Fibroblast of lung (primary cell): ENCODE measurements at regions not wholly inside any gene's neighbourhood (a gene's known extent, or its start where the extent isn't known, plus 50 kb on each side); places are given as distances from the start of the nearest gene placed in this dataset.
A peak's percentile ranks its signal among the peaks of the same experiment; 100 is the strongest.

Experiments
- DNase-seq, 2 donors: peaks; one replicate each; pipeline versions ENCODE4 v3.0.0 to v3.0.0-alpha.2; 2010; ENCODE audit warnings: low read depth in 2 of 2
- H2AFZ ChIP-seq: 2 replicates; pipeline ENCODE4 v1.5.1; 2012; ENCODE audit warnings: low read length, control low read depth, inconsistent platforms
- H3K27ac ChIP-seq: 2 replicates; pipeline ENCODE4 v1.5.1; 2011; ENCODE audit warnings: low read length, control low read depth; ENCODE audit not compliant: insufficient read depth
- H3K27me3 ChIP-seq: 2 replicates; pipeline ENCODE4 v1.5.1; 2011; ENCODE audit warnings: mild to moderate bottlenecking, low read length; ENCODE audit not compliant: control insufficient read depth, insufficient read depth
- H3K36me3 ChIP-seq: 2 replicates; pipeline ENCODE4 v1.5.1; 2011; ENCODE audit warnings: low read length; ENCODE audit not compliant: control insufficient read depth, insufficient read depth
- H3K4me1 ChIP-seq: 2 replicates; pipeline ENCODE4 v1.5.1; 2011; ENCODE audit warnings: low read length; ENCODE audit not compliant: control insufficient read depth, insufficient read depth; ENCODE audit errors: extremely low read depth
- H3K4me2 ChIP-seq: 2 replicates; pipeline ENCODE4 v1.5.1; 2011; ENCODE audit warnings: low read length, control low read depth; ENCODE audit not compliant: insufficient read depth; ENCODE audit errors: extremely low read depth
- H3K4me3 ChIP-seq, 4 experiments: fragments of 200-600 bp in 1 of 4; sonication (generic) in 1 of 4; replicated peaks in 1 of 4; 2 replicates each; pipeline ENCODE4 v1.5.1; 2011 to 2016; ENCODE audit warnings: low read length in 4 of 4, low read depth in 3 of 4, mild to moderate bottlenecking in 3 of 4, control low read depth in 2 of 4, inconsistent platforms in 1 of 4, mixed read lengths in 1 of 4; ENCODE audit not compliant: insufficient read depth in 1 of 4; ENCODE audit errors: control extremely low read depth in 1 of 4
- H3K79me2 ChIP-seq: 2 replicates; pipeline ENCODE4 v1.5.1; 2012; ENCODE audit warnings: mild to moderate bottlenecking, low read length, inconsistent platforms; ENCODE audit not compliant: control insufficient read depth, insufficient read depth
- H3K9ac ChIP-seq: 2 replicates; pipeline ENCODE4 v1.5.1; 2011; ENCODE audit warnings: mild to moderate bottlenecking, low read length, control low read depth; ENCODE audit not compliant: insufficient read depth
- H3K9me3 ChIP-seq: 2 replicates; pipeline ENCODE4 v1.5.1; 2012; ENCODE audit warnings: low read depth, low read length; ENCODE audit not compliant: control insufficient read depth, insufficient read depth
- H4K20me1 ChIP-seq: 2 replicates; pipeline ENCODE4 v1.5.1; 2011; ENCODE audit warnings: low read length; ENCODE audit not compliant: control insufficient read depth, insufficient read depth; ENCODE audit errors: extremely low read depth
- EZH2 ChIP-seq: IDR thresholded peaks from 2 replicates; pipeline ENCODE4 v1.5.1; 2012; ENCODE audit warnings: low read length, control low read depth, mild to moderate bottlenecking; ENCODE audit errors: missing control alignments
- TF ChIP-seq, protein P1 (sequence below), 2 donors: IDR thresholded peaks in 1 of 2; conservative IDR thresholded peaks in 1 of 2; 1 replicate in 1 of 2; 2 replicates in 1 of 2; pipeline ENCODE4 v1.5.1; 2011 to 2012; ENCODE audit warnings: low read length in 2 of 2, control low read depth in 1 of 2, inconsistent platforms in 1 of 2, low read depth in 1 of 2, mild to moderate bottlenecking in 1 of 2

- TF ChIP-seq EZH2: no peak
- TF ChIP-seq, protein P1, sequence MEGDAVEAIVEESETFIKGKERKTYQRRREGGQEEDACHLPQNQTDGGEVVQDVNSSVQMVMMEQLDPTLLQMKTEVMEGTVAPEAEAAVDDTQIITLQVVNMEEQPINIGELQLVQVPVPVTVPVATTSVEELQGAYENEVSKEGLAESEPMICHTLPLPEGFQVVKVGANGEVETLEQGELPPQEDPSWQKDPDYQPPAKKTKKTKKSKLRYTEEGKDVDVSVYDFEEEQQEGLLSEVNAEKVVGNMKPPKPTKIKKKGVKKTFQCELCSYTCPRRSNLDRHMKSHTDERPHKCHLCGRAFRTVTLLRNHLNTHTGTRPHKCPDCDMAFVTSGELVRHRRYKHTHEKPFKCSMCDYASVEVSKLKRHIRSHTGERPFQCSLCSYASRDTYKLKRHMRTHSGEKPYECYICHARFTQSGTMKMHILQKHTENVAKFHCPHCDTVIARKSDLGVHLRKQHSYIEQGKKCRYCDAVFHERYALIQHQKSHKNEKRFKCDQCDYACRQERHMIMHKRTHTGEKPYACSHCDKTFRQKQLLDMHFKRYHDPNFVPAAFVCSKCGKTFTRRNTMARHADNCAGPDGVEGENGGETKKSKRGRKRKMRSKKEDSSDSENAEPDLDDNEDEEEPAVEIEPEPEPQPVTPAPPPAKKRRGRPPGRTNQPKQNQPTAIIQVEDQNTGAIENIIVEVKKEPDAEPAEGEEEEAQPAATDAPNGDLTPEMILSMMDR (conservative IDR thresholded peaks at IDR 0.05 in 1 of 2, IDR thresholded peaks at IDR 0.05 in 1 of 2; ENCODE audit: low read depth in 1 of 2, low read length in 2 of 2): no peak
- DNase-seq: no peak
- no peak overlapping the region for H3K4me2 ChIP-seq
These were observed 216.7 kb downstream of the TTLL2 start for GRCh38 chr6:167541544-167541943.

DNA sequence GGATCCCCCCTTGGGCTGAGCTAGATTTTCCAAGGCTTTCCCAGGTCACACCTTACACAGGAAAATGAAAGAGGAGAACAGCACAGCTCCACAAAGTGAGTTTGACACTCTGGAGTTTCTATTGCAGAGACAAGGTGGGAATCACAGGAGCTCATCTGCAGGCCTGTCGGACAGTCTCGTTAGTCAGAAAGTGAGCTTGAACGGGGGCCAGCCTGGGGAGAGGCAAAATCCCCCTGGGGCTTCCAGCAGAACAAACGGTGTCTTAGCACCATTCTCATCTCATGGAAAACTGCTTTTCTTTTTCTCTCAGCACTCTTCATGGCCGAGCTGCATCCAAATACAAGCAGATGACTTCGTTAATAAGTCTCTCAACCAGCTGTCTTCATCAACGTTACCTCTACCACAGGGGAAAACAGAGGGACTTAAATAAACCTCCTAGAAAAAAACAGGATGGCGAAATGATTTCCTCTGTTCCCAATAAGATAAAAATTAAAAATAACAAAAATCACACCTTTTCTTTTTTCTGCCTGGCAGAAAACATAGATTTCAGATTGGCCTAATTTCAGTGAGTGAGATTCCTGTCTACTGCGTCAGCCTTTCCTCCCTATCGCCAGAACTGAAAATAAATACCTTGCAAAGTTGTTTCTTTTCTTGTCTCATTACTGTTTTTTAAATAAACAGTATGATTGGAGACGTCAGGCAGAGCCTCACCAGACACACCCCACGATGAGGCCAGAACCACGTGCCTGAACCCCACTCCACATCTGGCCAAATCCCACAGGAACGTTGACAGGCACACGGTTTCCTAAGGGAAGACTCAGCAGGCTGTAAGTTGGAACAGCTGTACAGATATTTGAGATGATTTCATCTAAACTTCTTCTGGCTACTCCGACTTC lies 219.0 kb downstream of the TTLL2 start:
- H3K27me3 ChIP-seq: no peaks in the 10 kb centered on the region
- no peak overlapping the region for H2AFZ ChIP-seq
- H3K9me3 ChIP-seq: no peaks in the 10 kb centered on the region
- no peak overlapping the region for H3K9ac ChIP-seq
- H4K20me1 ChIP-seq: no peaks in the 10 kb centered on the region
- H3K27ac ChIP-seq: no peak overlapping the region
- no peak overlapping the region for H3K4me2 ChIP-seq
- peak; percentile 20 to 47 for DNase-seq
- H3K79me2 ChIP-seq: no peaks in the 10 kb centered on the region
- H3K36me3 ChIP-seq: no peaks in the 10 kb centered on the region
- TF ChIP-seq EZH2: no peak
- TF ChIP-seq, protein P1 (conservative IDR thresholded peaks at IDR 0.05 in 1 of 2, IDR thresholded peaks at IDR 0.05 in 1 of 2; ENCODE audit: low read depth in 1 of 2, low read length in 2 of 2): no peak
- H3K4me1 ChIP-seq: no peaks in the 10 kb centered on the region
- no peak overlapping the region for H3K4me3 ChIP-seq

More at GRCh38 chr6:167541544-167541943, 216.7 kb downstream of the TTLL2 start:
- Histone ChIP-seq H3K27me3 (no peaks in the 10 kb centered on the region), H3K4me1 (no peaks in the 10 kb centered on the region), H2AFZ (no peak overlapping the region), H3K79me2 (no peaks in the 10 kb centered on the region), H3K9ac (no peak overlapping the region), H3K4me3 (no peak overlapping the region), H3K36me3 (no peaks in the 10 kb centered on the region), H3K27ac (no peak overlapping the region), H3K9me3 (no peaks in the 10 kb centered on the region), H4K20me1 (no peaks in the 10 kb centered on the region)

GRCh38 chr6:167546611-167547327 lies 221.9 kb downstream of the TTLL2 start:
- no peak for DNase-seq
- H3K4me1 ChIP-seq: no peaks in the 10 kb centered on the region
- no peak overlapping the region for H3K4me2 ChIP-seq
- no peak overlapping the region for H2AFZ ChIP-seq
- H3K36me3 ChIP-seq: no peaks in the 10 kb centered on the region
- H4K20me1 ChIP-seq: no peaks in the 10 kb centered on the region
- no peaks in the 10 kb centered on the region for H3K79me2 ChIP-seq
- TF ChIP-seq, protein P1 (conservative IDR thresholded peaks at IDR 0.05 in 1 of 2, IDR thresholded peaks at IDR 0.05 in 1 of 2; ENCODE audit: low read depth in 1 of 2, low read length in 2 of 2): no peak
- no peak for TF ChIP-seq EZH2
- no peaks in the 10 kb centered on the region for H3K27me3 ChIP-seq
- no peak overlapping the region for H3K9ac ChIP-seq
- no peak overlapping the region for H3K4me3 ChIP-seq
- H3K9me3 ChIP-seq: no peaks in the 10 kb centered on the region
- no peak overlapping the region for H3K27ac ChIP-seq
